Testis (tissue), 2 donors: ENCODE measurements at regions not wholly inside any gene's neighbourhood (a gene's known extent, or its start where the extent isn't known, plus 50 kb on each side); places are given as distances from the start of the nearest gene placed in this dataset.

Experiments used
- DNase-seq: peaks from one replicate; pipeline ENCODE4 v3.0.0-alpha.2; 2019
- H3K27ac ChIP-seq, 2 donors: fragments of 200-600 bp; sonication (generic); one replicate each; pipeline ENCODE4 v1.5.1; 2019
- H3K27me3 ChIP-seq: fragments of 200-600 bp; sonication (generic); one replicate; pipeline ENCODE4 v1.5.1; 2019
- H3K36me3 ChIP-seq: fragments of 200-600 bp; sonication (generic); one replicate; pipeline ENCODE4 v1.5.1; 2017; ENCODE audit warnings: low read depth; ENCODE audit errors: missing control alignments
- H3K4me1 ChIP-seq: fragments of 200-600 bp; sonication (generic); one replicate; pipeline ENCODE4 v1.5.1; 2019
- H3K4me3 ChIP-seq, 2 donors: fragments of 200-600 bp; sonication (generic); one replicate each; pipeline ENCODE4 v1.5.1; 2017 to 2019
- H3K9me3 ChIP-seq: fragments of 200-600 bp; sonication (generic); one replicate; pipeline ENCODE4 v1.5.1; 2017
- POLR2A ChIP-seq: fragments of 450-650 bp; IDR thresholded peaks from one replicate; pipeline ENCODE4 v1.6.1; 2017; ENCODE audit warnings: antibody characterized with exemption, mild to moderate bottlenecking, moderate library complexity
- WGBS, 2 donors: methylation state at CpG; one replicate each; pipeline ENCODE4 v1.1.5; 2018; 5-methylcytosine and 5-hydroxymethylcytosine counted together
- intact Hi-C: fragments of 100-400 bp; cut with DNase I; formaldehyde crosslinking; loops from one replicate; pipeline ENCODE4 v1.15.1; 2023; ENCODE audit warnings: low total_unique reads
- TF ChIP-seq, protein P1 (sequence below), 3 experiments: fragments of 450-650 bp in 2 of 3; fragments of 200-600 bp in 1 of 3; sonication (generic) in 1 of 3; IDR thresholded peaks; one replicate each; pipeline ENCODE4 v1.5.1; 2016 to 2019; ENCODE audit warnings: antibody characterized with exemption in 3 of 3, mild to moderate bottlenecking in 2 of 3, moderate library complexity in 1 of 3

DNA sequence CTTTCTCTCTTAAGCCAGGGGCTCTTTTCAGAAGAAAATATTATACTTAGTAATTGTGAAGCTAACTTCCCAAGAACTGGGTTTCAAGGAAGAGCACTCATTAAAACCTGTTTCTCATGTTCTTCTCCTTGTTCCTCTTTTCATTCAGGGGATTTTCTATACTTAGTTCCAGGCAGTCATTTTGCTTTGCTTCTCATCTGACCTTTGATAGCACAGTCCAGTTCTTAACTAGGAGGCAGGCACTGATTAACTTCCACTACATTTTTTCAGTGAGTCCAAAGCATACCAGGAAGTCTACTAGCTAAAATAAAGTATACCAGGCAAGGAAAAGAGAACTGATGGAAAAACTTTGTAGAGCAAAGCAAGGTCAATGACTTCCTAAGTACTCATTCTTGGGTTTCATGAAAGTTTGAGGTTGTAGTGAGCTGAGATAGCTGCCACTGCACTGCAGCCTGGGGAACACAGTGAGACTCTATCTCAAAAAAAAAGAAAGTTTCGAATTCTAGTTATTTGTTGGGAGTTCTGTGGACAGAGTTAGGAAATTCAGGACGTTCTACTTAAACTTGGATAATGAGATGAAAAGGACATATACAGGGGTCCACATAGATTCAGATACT is 190.1 kb upstream of the HS3ST1 start:
- Histone ChIP-seq H3K4me1 (no peaks in the 10 kb centered on the region), H3K27ac (no peak overlapping the region), H3K4me3 (no peak overlapping the region), H3K9me3 (no peaks in the 10 kb centered on the region), H3K27me3 (no peaks in the 10 kb centered on the region), H3K36me3 (no peaks in the 10 kb centered on the region)
- no peak for DNase-seq
- intact Hi-C loops = no loop called here
- TF ChIP-seq, protein P1, sequence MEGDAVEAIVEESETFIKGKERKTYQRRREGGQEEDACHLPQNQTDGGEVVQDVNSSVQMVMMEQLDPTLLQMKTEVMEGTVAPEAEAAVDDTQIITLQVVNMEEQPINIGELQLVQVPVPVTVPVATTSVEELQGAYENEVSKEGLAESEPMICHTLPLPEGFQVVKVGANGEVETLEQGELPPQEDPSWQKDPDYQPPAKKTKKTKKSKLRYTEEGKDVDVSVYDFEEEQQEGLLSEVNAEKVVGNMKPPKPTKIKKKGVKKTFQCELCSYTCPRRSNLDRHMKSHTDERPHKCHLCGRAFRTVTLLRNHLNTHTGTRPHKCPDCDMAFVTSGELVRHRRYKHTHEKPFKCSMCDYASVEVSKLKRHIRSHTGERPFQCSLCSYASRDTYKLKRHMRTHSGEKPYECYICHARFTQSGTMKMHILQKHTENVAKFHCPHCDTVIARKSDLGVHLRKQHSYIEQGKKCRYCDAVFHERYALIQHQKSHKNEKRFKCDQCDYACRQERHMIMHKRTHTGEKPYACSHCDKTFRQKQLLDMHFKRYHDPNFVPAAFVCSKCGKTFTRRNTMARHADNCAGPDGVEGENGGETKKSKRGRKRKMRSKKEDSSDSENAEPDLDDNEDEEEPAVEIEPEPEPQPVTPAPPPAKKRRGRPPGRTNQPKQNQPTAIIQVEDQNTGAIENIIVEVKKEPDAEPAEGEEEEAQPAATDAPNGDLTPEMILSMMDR (IDR thresholded peaks at IDR 0.05) = no peak
- no peak for TF ChIP-seq POLR2A
- WGBS, 2 donors = 50 to 90% methylated on average over 2 of the region's 2 CpGs

DNA sequence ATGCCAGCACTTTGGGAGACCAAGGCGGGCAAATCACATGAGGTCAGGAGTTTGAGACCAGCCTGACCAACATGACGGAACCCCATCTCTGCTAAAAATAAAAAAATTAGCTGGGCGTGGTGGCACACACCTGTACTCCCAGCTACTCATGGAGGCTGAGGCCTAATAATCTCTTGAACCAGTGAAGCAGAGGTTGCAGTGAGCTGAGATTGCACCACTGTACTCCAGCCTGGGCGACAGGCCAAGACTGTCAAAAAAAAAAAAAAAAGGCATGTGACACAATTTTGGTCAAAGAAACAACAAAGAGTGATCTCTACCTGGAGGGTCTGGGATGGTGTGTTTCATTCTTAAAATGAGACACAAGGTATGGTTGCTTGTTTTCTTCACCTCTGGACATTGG is 188.2 kb upstream of the HS3ST1 start:
- H3K4me1 ChIP-seq = no peaks in the 10 kb centered on the region
- 89 to 97% methylated on average over 4 of the region's 4 CpGs for WGBS, 2 donors
- intact Hi-C loops = no loop called here

DNA sequence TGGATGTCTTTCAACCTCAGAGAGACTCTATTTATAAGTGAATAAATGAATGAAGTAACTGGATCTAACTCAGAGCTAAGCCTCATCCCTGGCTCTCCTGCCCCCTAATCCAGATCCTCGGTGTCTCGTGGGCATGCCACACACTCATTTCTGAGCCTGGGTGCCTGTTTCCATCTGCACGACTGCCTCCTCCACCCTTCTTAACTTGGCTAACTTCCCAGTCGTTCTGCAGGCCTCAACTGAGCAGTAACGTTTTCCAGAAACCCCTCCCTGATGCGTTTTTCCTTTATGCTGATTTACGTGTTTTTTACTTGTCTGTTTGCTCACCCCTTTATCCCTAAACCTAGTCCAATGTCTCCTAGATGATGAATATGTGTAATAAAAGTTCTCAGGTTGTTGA is 186.9 kb upstream of the HS3ST1 start:
- intact Hi-C loops = no loop called here
- H3K4me3 ChIP-seq = no peak overlapping the region
- H3K27me3 ChIP-seq = no peaks in the 10 kb centered on the region
- no peaks in the 10 kb centered on the region for H3K36me3 ChIP-seq
- H3K4me1 ChIP-seq = no peaks in the 10 kb centered on the region
- TF ChIP-seq POLR2A = no peak
- TF ChIP-seq, protein P1 (IDR thresholded peaks at IDR 0.05) = no peak
- no peak for DNase-seq
- WGBS, 2 donors = 63 to 67% methylated on average over 7 of the region's 7 CpGs
- H3K27ac ChIP-seq = no peak overlapping the region
- no peaks in the 10 kb centered on the region for H3K9me3 ChIP-seq

More for the DNA sequence above, 188.2 kb upstream of the HS3ST1 start:
- DNase-seq = no peak
- Histone ChIP-seq H3K27me3 (no peaks in the 10 kb centered on the region), H3K4me3 (no peak overlapping the region), H3K36me3 (no peaks in the 10 kb centered on the region), H3K27ac (no peak overlapping the region), H3K9me3 (no peaks in the 10 kb centered on the region)
- TF ChIP-seq, protein P1 (IDR thresholded peaks at IDR 0.05) = no peak
- TF ChIP-seq POLR2A = no peak

DNA sequence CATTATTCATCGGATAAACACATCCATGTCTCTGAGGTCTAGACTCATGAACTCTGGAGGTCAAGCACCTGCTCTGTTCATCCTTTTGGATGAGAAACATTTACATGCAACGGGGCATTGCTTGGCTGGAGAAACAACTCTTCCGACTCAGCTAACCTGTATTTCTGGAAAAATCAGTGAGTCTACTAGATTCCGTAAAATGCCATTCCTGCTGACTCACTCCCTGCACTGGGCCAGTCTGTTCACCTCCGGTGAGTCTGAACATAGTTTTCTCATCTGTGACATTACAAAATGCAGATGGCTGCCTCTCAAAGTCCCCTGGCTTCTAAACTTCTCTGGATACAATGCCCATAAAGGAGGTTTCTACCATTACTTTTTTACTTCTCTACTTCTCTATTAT is 185.7 kb upstream of the HS3ST1 start:
- Histone ChIP-seq H3K36me3 (no peaks in the 10 kb centered on the region), H3K27me3 (no peaks in the 10 kb centered on the region), H3K27ac (no peak overlapping the region), H3K4me3 (no peak overlapping the region), H3K4me1 (no peaks in the 10 kb centered on the region), H3K9me3 (no peaks in the 10 kb centered on the region)
- no peak for TF ChIP-seq POLR2A
- TF ChIP-seq, protein P1 (IDR thresholded peaks at IDR 0.05) = no peak
- no peak for DNase-seq
- 91 to 92% methylated on average over 5 of the region's 5 CpGs for WGBS, 2 donors
- intact Hi-C loops = no loop called here

DNA sequence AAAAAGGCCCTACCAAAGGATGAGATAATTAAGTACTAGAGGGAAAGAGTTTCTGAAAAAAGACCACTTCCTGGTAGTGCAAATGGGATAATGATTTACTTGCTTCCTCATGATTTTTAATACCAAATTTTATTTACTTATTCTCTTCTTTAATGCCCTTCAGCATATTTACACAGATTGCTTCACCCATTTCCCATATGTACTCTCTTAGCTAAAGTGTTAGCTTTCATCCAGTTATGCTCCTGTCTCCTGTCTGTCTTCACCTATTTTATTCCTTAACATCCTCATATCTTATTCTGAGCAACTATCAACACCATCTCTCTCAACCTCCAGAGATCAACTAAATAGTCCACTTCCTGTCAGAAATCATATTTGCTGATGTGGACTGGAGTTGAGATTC is 183.2 kb upstream of the HS3ST1 start:
- intact Hi-C loops = no loop called here
- no peak for TF ChIP-seq POLR2A
- TF ChIP-seq, protein P1 (IDR thresholded peaks at IDR 0.05) = no peak
- no peak for DNase-seq

More for the DNA sequence above, 183.2 kb upstream of the HS3ST1 start:
- no peaks in the 10 kb centered on the region for H3K4me1 ChIP-seq
- no peaks in the 10 kb centered on the region for H3K27me3 ChIP-seq
- no peaks in the 10 kb centered on the region for H3K9me3 ChIP-seq
- H3K4me3 ChIP-seq = no peak overlapping the region
- no peaks in the 10 kb centered on the region for H3K36me3 ChIP-seq
- no peak overlapping the region for H3K27ac ChIP-seq
